Right ventricle myocardium inferior (tissue), 1 donor: ENCODE measurements at regions not wholly inside any gene's neighbourhood (a gene's known extent, or its start where the extent isn't known, plus 50 kb on each side); places are given as distances from the start of the nearest gene placed in this dataset.
"Not testable (repeated sequence)": the region's sequence is repeated elsewhere in the genome, so short reads cannot be mapped to it uniquely, and the experiment has no call there.

Source experiments
- ATAC-seq: fragments of 200-7000 bp; cut with Tn5 transposase; one replicate; pipeline ENCODE4 v1.9.1; 2020; ENCODE audit warnings: mild to moderate bottlenecking, moderate library complexity
- DNase-seq: peaks from one replicate; pipeline ENCODE4 v3.0.0; 2021; ENCODE audit errors: missing footprints
- intact Hi-C: fragments of 100-400 bp; cut with DNase I; formaldehyde crosslinking; loops from one replicate; pipeline ENCODE4 v1.11.0; 2022
- donor health status: DM: no; HTN: yes; CAD: no; lungs with severe emphysema.

GRCh38 chrX:35221391-35221790, 278.8 kb downstream of the FAM47B start:
- DNase-seq, ATAC-seq, intact Hi-C loops: not testable (repeated sequence)

GRCh38 chrX:35244088-35244741, 301.6 kb downstream of the FAM47B start:
- intact Hi-C loops = no loop called here
- peak; percentile 37 for DNase-seq

GRCh38 chrX:35244796-35245508, 302.4 kb downstream of the FAM47B start:
- no peak for ATAC-seq
- intact Hi-C loops = no loop called here
- DNase-seq = no peak

More at GRCh38 chrX:35244088-35244741, 301.6 kb downstream of the FAM47B start:
- no peak for ATAC-seq

GRCh38 chrX:35251226-35251625, 308.6 kb downstream of the FAM47B start:
- DNase-seq (peak; percentile 0), ATAC-seq (no peak)
- intact Hi-C loops = no loop called here

GRCh38 chrX:35276115-35276514, 333.5 kb downstream of the FAM47B start:
- ATAC-seq (no peak), DNase-seq (peak; percentile 11)
- intact Hi-C loops = no loop called here

GRCh38 chrX:35285289-35285962, 342.8 kb downstream of the FAM47B start:
- intact Hi-C loops = no loop called here
- no peak for ATAC-seq

GRCh38 chrX:35288657-35289056, 346.1 kb downstream of the FAM47B start:
- DNase-seq (no peak), ATAC-seq (no peak)
- intact Hi-C loops = no loop called here

More at GRCh38 chrX:35285289-35285962, 342.8 kb downstream of the FAM47B start:
- DNase-seq = peak; percentile 8

GRCh38 chrX:35289952-35290351, 347.4 kb downstream of the FAM47B start:
- no peak for DNase-seq
- ATAC-seq = no peak
- intact Hi-C loops = no loop called here

- ATAC-seq (no peak), DNase-seq (no peak)
- intact Hi-C loops = no loop called here
Measured at GRCh38 chrX:35291013-35291412, 348.4 kb downstream of the FAM47B start.

GRCh38 chrX:35292522-35292921, 349.9 kb downstream of the FAM47B start:
- ATAC-seq (no peak), DNase-seq (no peak)
- intact Hi-C loops = no loop called here

GRCh38 chrX:35305037-35305436, 362.4 kb downstream of the FAM47B start:
- ATAC-seq, DNase-seq, intact Hi-C loops: not testable (repeated sequence)

- no peak for ATAC-seq
- intact Hi-C loops = loop anchor here (10.0 kb wide), 1 partner anchor 515 kb away; no protein-coding TSS in a partner anchor
- DNase-seq = no peak
Measured at GRCh38 chrX:35339796-35340195, 397.2 kb downstream of the FAM47B start.

GRCh38 chrX:35340465-35340864, 397.9 kb downstream of the FAM47B start:
- intact Hi-C loops = no loop called here
- DNase-seq = no peak
- ATAC-seq = no peak

- DNase-seq (no peak), ATAC-seq (no peak)
- intact Hi-C loops = no loop called here
Measured at GRCh38 chrX:35351212-35351611, 408.6 kb downstream of the FAM47B start.

GRCh38 chrX:35351795-35352483, 409.3 kb downstream of the FAM47B start:
- DNase-seq (no peak), ATAC-seq (no peak)
- intact Hi-C loops = no loop called here

- intact Hi-C loops = no loop called here
- ATAC-seq = no peak
- no peak for DNase-seq
Measured at GRCh38 chrX:35357656-35358055, 415.1 kb downstream of the FAM47B start.

- intact Hi-C loops = no loop called here
- DNase-seq (no peak), ATAC-seq (no peak)
Measured at GRCh38 chrX:35362866-35363265, 420.3 kb downstream of the FAM47B start.

GRCh38 chrX:35374116-35374515, 424.0 kb upstream of the MAGEB16 start:
- DNase-seq (no peak), ATAC-seq (no peak)
- intact Hi-C loops = no loop called here
